Testis (tissue), 2 donors: ENCODE measurements at regions not wholly inside any gene's neighbourhood (a gene's known extent, or its start where the extent isn't known, plus 50 kb on each side); places are given as distances from the start of the nearest gene placed in this dataset.

Experiments used
- POLR2A ChIP-seq: fragments of 450-650 bp; IDR thresholded peaks from one replicate; pipeline ENCODE4 v1.6.1; 2017; ENCODE audit warnings: antibody characterized with exemption, mild to moderate bottlenecking, moderate library complexity
- TF ChIP-seq, protein P1 (sequence below), 3 experiments: fragments of 450-650 bp in 2 of 3; fragments of 200-600 bp in 1 of 3; sonication (generic) in 1 of 3; IDR thresholded peaks; one replicate each; pipeline ENCODE4 v1.5.1; 2016 to 2019; ENCODE audit warnings: antibody characterized with exemption in 3 of 3, mild to moderate bottlenecking in 2 of 3, moderate library complexity in 1 of 3

DNA sequence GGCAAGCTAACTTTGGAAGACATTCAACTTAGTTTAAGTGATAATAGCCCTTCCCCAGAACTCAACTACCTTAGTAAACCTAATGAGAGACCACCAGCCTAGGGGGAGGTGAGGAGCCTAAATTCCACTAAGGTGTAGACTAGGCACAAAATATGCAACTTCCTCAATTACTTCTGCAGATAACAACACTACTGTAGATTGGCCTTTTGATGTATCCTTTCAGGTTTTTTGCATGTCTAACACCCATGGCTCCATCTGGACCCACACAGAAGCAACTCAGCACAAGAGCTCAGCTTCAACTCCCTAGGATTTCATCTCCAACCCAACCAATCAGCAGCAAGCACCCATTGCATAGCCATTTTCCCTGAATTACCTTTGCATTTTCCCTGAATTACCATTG lies 353.3 kb downstream of the AKAIN1 start:
- TF ChIP-seq, protein P1, sequence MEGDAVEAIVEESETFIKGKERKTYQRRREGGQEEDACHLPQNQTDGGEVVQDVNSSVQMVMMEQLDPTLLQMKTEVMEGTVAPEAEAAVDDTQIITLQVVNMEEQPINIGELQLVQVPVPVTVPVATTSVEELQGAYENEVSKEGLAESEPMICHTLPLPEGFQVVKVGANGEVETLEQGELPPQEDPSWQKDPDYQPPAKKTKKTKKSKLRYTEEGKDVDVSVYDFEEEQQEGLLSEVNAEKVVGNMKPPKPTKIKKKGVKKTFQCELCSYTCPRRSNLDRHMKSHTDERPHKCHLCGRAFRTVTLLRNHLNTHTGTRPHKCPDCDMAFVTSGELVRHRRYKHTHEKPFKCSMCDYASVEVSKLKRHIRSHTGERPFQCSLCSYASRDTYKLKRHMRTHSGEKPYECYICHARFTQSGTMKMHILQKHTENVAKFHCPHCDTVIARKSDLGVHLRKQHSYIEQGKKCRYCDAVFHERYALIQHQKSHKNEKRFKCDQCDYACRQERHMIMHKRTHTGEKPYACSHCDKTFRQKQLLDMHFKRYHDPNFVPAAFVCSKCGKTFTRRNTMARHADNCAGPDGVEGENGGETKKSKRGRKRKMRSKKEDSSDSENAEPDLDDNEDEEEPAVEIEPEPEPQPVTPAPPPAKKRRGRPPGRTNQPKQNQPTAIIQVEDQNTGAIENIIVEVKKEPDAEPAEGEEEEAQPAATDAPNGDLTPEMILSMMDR (IDR thresholded peaks at IDR 0.05) = no peak
- TF ChIP-seq POLR2A = no peak
